IMR-90 (cell line): ENCODE measurements at regions not wholly inside any gene's neighbourhood (a gene's known extent, or its start where the extent isn't known, plus 50 kb on each side); places are given as distances from the start of the nearest gene placed in this dataset.

Experiments
- ATAC-seq: fragments of 200-7000 bp; cut with Tn5 transposase; 2 replicates; pipeline ENCODE4 v1.9.1; 2020; ENCODE audit warnings: low read depth, mild to moderate bottlenecking, moderate library complexity
- BruUV-seq: library from RNA; stranded (reverse); fragments of 400-500 nt; replicated peaks from 2 replicates; lab custom pipeline; 2021; lab: Mats Ljungman, UMichigan
- CTCF ChIA-PET: fragments of 300-600 bp; formaldehyde crosslinking; extraction: SDS; loops from one replicate; lab custom pipeline; 2021; ENCODE audit warnings: antibody characterized with exemption; lab: Yijun Ruan, JAX
- POLR2A ChIA-PET: fragments of 300-600 bp; sonication (Branson Sonifier 250); formaldehyde crosslinking; loops from one replicate; lab custom pipeline; 2022; ENCODE audit warnings: antibody characterized with exemption; ENCODE audit not compliant: unreplicated experiment; lab: Charles Lee
- DNase-seq: peaks from one replicate; pipeline ENCODE4 v3.0.0; 2013
- H2AFZ ChIP-seq: replicated peaks from 2 replicates; pipeline ENCODE3; 2013; ENCODE audit warnings: low read length, mild to moderate bottlenecking; ENCODE audit not compliant: poor library complexity
- H2AK5ac ChIP-seq: 2 replicates; pipeline ENCODE4 v1.6.1; 2013; ENCODE audit warnings: low read depth, low read length, inconsistent platforms
- H2AK9ac ChIP-seq: replicated peaks from 2 replicates; pipeline ENCODE3; 2013; ENCODE audit warnings: mild to moderate bottlenecking, low read depth, low read length, moderate library complexity; ENCODE audit not compliant: poor library complexity
- H2BK120ac ChIP-seq: 2 replicates; pipeline ENCODE4 v1.6.1; 2013; ENCODE audit warnings: low read depth, low read length, inconsistent platforms
- H2BK15ac ChIP-seq: 3 replicates; pipeline ENCODE4 v1.6.1; 2013; ENCODE audit warnings: low read depth, low read length, inconsistent platforms
- H2BK20ac ChIP-seq: 2 replicates; pipeline ENCODE4 v1.6.1; 2013; ENCODE audit warnings: low read depth, mild to moderate bottlenecking, inconsistent platforms, low read length, moderate library complexity
- H2BK5ac ChIP-seq: 2 replicates; pipeline ENCODE4 v1.6.1; 2013; ENCODE audit warnings: mild to moderate bottlenecking, low read depth, low read length, inconsistent platforms; ENCODE audit not compliant: poor library complexity, severe bottlenecking
- H3K14ac ChIP-seq: replicated peaks from 2 replicates; pipeline ENCODE4 v1.6.1; 2013; ENCODE audit warnings: low read depth, low read length, inconsistent platforms
- H3K18ac ChIP-seq: 2 replicates; pipeline ENCODE4 v1.6.1; 2013; ENCODE audit warnings: low read depth, low read length, control low read depth
- H3K23ac ChIP-seq: 2 replicates; pipeline ENCODE4 v1.6.1; 2013; ENCODE audit warnings: low read depth, low read length, inconsistent platforms
- H3K27ac ChIP-seq: 2 replicates; pipeline ENCODE4 v1.5.1; 2013; ENCODE audit warnings: mild to moderate bottlenecking, control low read depth, low read length; ENCODE audit not compliant: insufficient read depth
- H3K27me3 ChIP-seq: 2 replicates; pipeline ENCODE4 v1.6.1; 2013; ENCODE audit warnings: low read length; ENCODE audit not compliant: control insufficient read depth, insufficient read depth
- H3K36me3 ChIP-seq: 2 replicates; pipeline ENCODE4 v1.6.1; 2013; ENCODE audit warnings: low read length, mixed read lengths; ENCODE audit not compliant: control insufficient read depth, insufficient read depth
- H3K4ac ChIP-seq: 2 replicates; pipeline ENCODE4 v1.6.1; 2013; ENCODE audit warnings: low read depth, low read length, inconsistent platforms
- H3K4me1 ChIP-seq: 2 replicates; pipeline ENCODE4 v1.6.1; 2013; ENCODE audit warnings: low read length, mixed read lengths; ENCODE audit not compliant: control insufficient read depth, insufficient read depth
- H3K4me2 ChIP-seq: 2 replicates; pipeline ENCODE4 v1.6.1; 2013; ENCODE audit warnings: low read depth, mild to moderate bottlenecking, control low read depth, low read length, moderate library complexity
- H3K4me3 ChIP-seq: 2 replicates; pipeline ENCODE4 v1.5.1; 2013; ENCODE audit warnings: low read depth, mild to moderate bottlenecking, control low read depth, low read length, moderate library complexity; ENCODE audit not compliant: insufficient read depth
- H3K56ac ChIP-seq: 2 replicates; pipeline ENCODE4 v1.6.1; 2013; ENCODE audit warnings: low read length, inconsistent platforms; ENCODE audit not compliant: insufficient read depth; ENCODE audit errors: extremely low read depth
- H3K79me1 ChIP-seq, 2 experiments: 2 replicates each; pipeline ENCODE4 v1.6.1; 2013; ENCODE audit warnings: low read length in 2 of 2, inconsistent platforms in 1 of 2, low read depth in 1 of 2
- H3K9ac ChIP-seq: 2 replicates; pipeline ENCODE4 v1.6.1; 2013; ENCODE audit warnings: low read depth, low read length, control low read depth
- H3K9me1 ChIP-seq: 2 replicates; pipeline ENCODE4 v1.6.1; 2013; ENCODE audit warnings: low read length, inconsistent platforms; ENCODE audit not compliant: insufficient read depth
- H3K9me3 ChIP-seq: 2 replicates; pipeline ENCODE4 v1.6.1; 2013; ENCODE audit warnings: low read length; ENCODE audit not compliant: control insufficient read depth, insufficient read depth
- H4K20me1 ChIP-seq: 2 replicates; pipeline ENCODE4 v1.6.1; 2013; ENCODE audit warnings: low read length, inconsistent platforms; ENCODE audit not compliant: insufficient read depth
- H4K5ac ChIP-seq: 2 replicates; pipeline ENCODE4 v1.6.1; 2013; ENCODE audit warnings: mild to moderate bottlenecking, low read depth, low read length, control low read depth
- H4K8ac ChIP-seq, 2 experiments: 2 replicates each; pipeline ENCODE4 v1.6.1; 2013; ENCODE audit warnings: low read depth in 2 of 2, low read length in 2 of 2, control low read depth in 1 of 2, inconsistent platforms in 1 of 2
- H4K91ac ChIP-seq: 2 replicates; pipeline ENCODE4 v1.6.1; 2013; ENCODE audit warnings: low read depth, low read length, inconsistent platforms; ENCODE audit not compliant: insufficient read depth
- BHLHE40 ChIP-seq: fragments of 150-350 bp; IDR thresholded peaks from 2 replicates; pipeline ENCODE4 v1.6.1; 2016; ENCODE audit warnings: mild to moderate bottlenecking, low read depth, low read length
- CEBPB ChIP-seq: IDR thresholded peaks from 2 replicates; pipeline ENCODE4 v1.6.1; 2012; ENCODE audit warnings: low read depth, low read length, improper control_type of control experiment
- CHD1 ChIP-seq: IDR thresholded peaks from 2 replicates; pipeline ENCODE4 v1.6.1; 2012; ENCODE audit warnings: low read depth, low read length, improper control_type of control experiment
- FOS ChIP-seq: fragments of 150-350 bp; IDR thresholded peaks from 2 replicates; pipeline ENCODE4 v1.6.1; 2016; ENCODE audit warnings: low read depth, low read length
- MAFK ChIP-seq: IDR thresholded peaks from 2 replicates; pipeline ENCODE4 v1.6.1; 2012; ENCODE audit warnings: low read depth, low read length, improper control_type of control experiment
- MAZ ChIP-seq: IDR thresholded peaks from 2 replicates; pipeline ENCODE4 v1.6.1; 2012; ENCODE audit warnings: low read depth, mild to moderate bottlenecking, low read length, improper control_type of control experiment, moderate library complexity, borderline replicate concordance
- MXI1 ChIP-seq: IDR thresholded peaks from 2 replicates; pipeline ENCODE4 v1.6.1; 2012; ENCODE audit warnings: low read depth, mild to moderate bottlenecking, low read length, moderate library complexity, borderline replicate concordance
- NFE2L2 ChIP-seq: fragments of 150-350 bp; IDR thresholded peaks from 2 replicates; pipeline ENCODE4 v1.6.1; 2016; ENCODE audit warnings: low read depth, mild to moderate bottlenecking, low read length
- POLR2A ChIP-seq: IDR thresholded peaks from 2 replicates; pipeline ENCODE4 v1.6.1; 2012; ENCODE audit warnings: mild to moderate bottlenecking, low read depth, low read length
- RAD21 ChIP-seq: IDR thresholded peaks from 2 replicates; pipeline ENCODE4 v1.6.1; 2012; ENCODE audit warnings: low read length, improper control_type of control experiment
- RCOR1 ChIP-seq: IDR thresholded peaks from 2 replicates; pipeline ENCODE4 v1.6.1; 2012; ENCODE audit warnings: mild to moderate bottlenecking, low read length, improper control_type of control experiment; ENCODE audit not compliant: insufficient replicate concordance
- RFX5 ChIP-seq: IDR thresholded peaks from 2 replicates; pipeline ENCODE4 v1.8.0; 2012; ENCODE audit warnings: low read depth, mild to moderate bottlenecking, low read length, moderate library complexity
- SMC3 ChIP-seq: fragments of 150-350 bp; IDR thresholded peaks from 2 replicates; pipeline ENCODE4 v1.6.1; 2016; ENCODE audit warnings: low read depth, mild to moderate bottlenecking, antibody characterized with exemption, low read length, moderate library complexity
- USF2 ChIP-seq: fragments of 150-350 bp; IDR thresholded peaks from 2 replicates; pipeline ENCODE4 v1.6.1; 2017; ENCODE audit warnings: mild to moderate bottlenecking, antibody characterized with exemption, low read length, low read depth
- WGBS, 2 experiments: methylation state at CpG; one replicate each; pipeline versions ENCODE4 v1.1.5 to v1.1.7; 2013; ENCODE audit warnings: missing lambda C conversion rate in 2 of 2; ENCODE audit not compliant: insufficient read length in 1 of 2; ENCODE audit errors: extremely low coverage in 2 of 2; 5-methylcytosine and 5-hydroxymethylcytosine counted together
- dilution Hi-C: fragments of 300-500 bp; cut with HindIII; formaldehyde crosslinking; loops from one replicate; pipeline ENCODE4 v1.14.3; 2018; ENCODE audit warnings: low sequenced_read_pairs; ENCODE audit not compliant: unreplicated experiment
- in situ Hi-C: fragments of 300-500 bp; cut with MboI; formaldehyde crosslinking; loops from 3 replicates; pipeline ENCODE4 v1.14.3; 2019; ENCODE audit warnings: low sequenced_read_pairs, inconsistent platforms, mixed read lengths
- intact Hi-C: fragments of 100-400 bp; cut with micrococcal nuclease; formaldehyde crosslinking; loops from 2 replicates; pipeline ENCODE4 v1.10.0; 2022
- TF ChIP-seq, protein P1 (sequence below): conservative IDR thresholded peaks from 2 replicates; pipeline ENCODE4 v1.5.1; 2012; ENCODE audit warnings: mild to moderate bottlenecking, low read depth, low read length, improper control_type of control experiment
- TF ChIP-seq, protein P2 (sequence below): fragments of 150-350 bp; IDR thresholded peaks from 2 replicates; pipeline ENCODE4 v1.6.1; 2016; ENCODE audit warnings: low read depth, mild to moderate bottlenecking, low read length, moderate library complexity, borderline replicate concordance

GRCh38 chrX:94302446-94302845 lies 628.4 kb downstream of the FAM133A start:
- Histone ChIP-seq H3K79me1 (no peaks in the 10 kb centered on the region), H4K8ac (no peak overlapping the region), H2AK9ac (no peak overlapping the region), H3K18ac (no peak overlapping the region), H2AFZ (no peak overlapping the region), H2BK5ac (no peak overlapping the region), H4K5ac (no peak overlapping the region), H3K9ac (no peak overlapping the region), H3K9me1 (no peaks in the 10 kb centered on the region), H2BK20ac (no peak overlapping the region), H3K4me1 (no peaks in the 10 kb centered on the region), H4K20me1 (no peaks in the 10 kb centered on the region), H3K4me2 (no peak overlapping the region), H3K27me3 (no peaks in the 10 kb centered on the region), H3K14ac (no peak overlapping the region), H2BK15ac (no peak overlapping the region), H3K36me3 (no peaks in the 10 kb centered on the region), H3K23ac (no peak overlapping the region), H3K27ac (no peak overlapping the region), H2AK5ac (no peak overlapping the region), H2BK120ac (no peak overlapping the region), H3K9me3 (no peaks in the 10 kb centered on the region), H4K91ac (no peak overlapping the region), H3K4ac (no peak overlapping the region), H3K56ac (no peak overlapping the region), H3K4me3 (no peak overlapping the region)
- ChIA-PET CTCF (no interaction called here), POLR2A (no interaction called here)
- dilution Hi-C loops = no loop called here
- DNase-seq (no peak), ATAC-seq (no peak)
- no peak for TF ChIP-seq MAFK
- TF ChIP-seq RAD21 = no peak
- no peak for TF ChIP-seq CHD1
- TF ChIP-seq BHLHE40 = no peak
- no peak for TF ChIP-seq RFX5
- TF ChIP-seq, protein P1, sequence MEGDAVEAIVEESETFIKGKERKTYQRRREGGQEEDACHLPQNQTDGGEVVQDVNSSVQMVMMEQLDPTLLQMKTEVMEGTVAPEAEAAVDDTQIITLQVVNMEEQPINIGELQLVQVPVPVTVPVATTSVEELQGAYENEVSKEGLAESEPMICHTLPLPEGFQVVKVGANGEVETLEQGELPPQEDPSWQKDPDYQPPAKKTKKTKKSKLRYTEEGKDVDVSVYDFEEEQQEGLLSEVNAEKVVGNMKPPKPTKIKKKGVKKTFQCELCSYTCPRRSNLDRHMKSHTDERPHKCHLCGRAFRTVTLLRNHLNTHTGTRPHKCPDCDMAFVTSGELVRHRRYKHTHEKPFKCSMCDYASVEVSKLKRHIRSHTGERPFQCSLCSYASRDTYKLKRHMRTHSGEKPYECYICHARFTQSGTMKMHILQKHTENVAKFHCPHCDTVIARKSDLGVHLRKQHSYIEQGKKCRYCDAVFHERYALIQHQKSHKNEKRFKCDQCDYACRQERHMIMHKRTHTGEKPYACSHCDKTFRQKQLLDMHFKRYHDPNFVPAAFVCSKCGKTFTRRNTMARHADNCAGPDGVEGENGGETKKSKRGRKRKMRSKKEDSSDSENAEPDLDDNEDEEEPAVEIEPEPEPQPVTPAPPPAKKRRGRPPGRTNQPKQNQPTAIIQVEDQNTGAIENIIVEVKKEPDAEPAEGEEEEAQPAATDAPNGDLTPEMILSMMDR = no peak
- TF ChIP-seq FOS = no peak
- TF ChIP-seq POLR2A = no peak
- TF ChIP-seq, protein P2, sequence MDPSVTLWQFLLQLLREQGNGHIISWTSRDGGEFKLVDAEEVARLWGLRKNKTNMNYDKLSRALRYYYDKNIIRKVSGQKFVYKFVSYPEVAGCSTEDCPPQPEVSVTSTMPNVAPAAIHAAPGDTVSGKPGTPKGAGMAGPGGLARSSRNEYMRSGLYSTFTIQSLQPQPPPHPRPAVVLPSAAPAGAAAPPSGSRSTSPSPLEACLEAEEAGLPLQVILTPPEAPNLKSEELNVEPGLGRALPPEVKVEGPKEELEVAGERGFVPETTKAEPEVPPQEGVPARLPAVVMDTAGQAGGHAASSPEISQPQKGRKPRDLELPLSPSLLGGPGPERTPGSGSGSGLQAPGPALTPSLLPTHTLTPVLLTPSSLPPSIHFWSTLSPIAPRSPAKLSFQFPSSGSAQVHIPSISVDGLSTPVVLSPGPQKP = no peak
- no peak for TF ChIP-seq MXI1
- no peak for TF ChIP-seq SMC3
- TF ChIP-seq NFE2L2 = no peak
- no peak for TF ChIP-seq RCOR1
- TF ChIP-seq CEBPB = no peak
- TF ChIP-seq USF2 = no peak
- TF ChIP-seq MAZ = no peak
- intact Hi-C loops = no loop called here
- no TSS peak for BruUV-seq
- in situ Hi-C loops = no loop called here
- WGBS, 2 experiments = no CpG with 5 or more reads among the region's 2 CpGs
